Fibroblast of skin of right quadriceps (primary cell): ENCODE measurements at regions not wholly inside any gene's neighbourhood (a gene's known extent, or its start where the extent isn't known, plus 50 kb on each side); places are given as distances from the start of the nearest gene placed in this dataset.

ENCODE experiments used
- DNase-seq: peaks from one replicate; pipeline ENCODE4 v3.0.0-alpha.2; 2013

DNA sequence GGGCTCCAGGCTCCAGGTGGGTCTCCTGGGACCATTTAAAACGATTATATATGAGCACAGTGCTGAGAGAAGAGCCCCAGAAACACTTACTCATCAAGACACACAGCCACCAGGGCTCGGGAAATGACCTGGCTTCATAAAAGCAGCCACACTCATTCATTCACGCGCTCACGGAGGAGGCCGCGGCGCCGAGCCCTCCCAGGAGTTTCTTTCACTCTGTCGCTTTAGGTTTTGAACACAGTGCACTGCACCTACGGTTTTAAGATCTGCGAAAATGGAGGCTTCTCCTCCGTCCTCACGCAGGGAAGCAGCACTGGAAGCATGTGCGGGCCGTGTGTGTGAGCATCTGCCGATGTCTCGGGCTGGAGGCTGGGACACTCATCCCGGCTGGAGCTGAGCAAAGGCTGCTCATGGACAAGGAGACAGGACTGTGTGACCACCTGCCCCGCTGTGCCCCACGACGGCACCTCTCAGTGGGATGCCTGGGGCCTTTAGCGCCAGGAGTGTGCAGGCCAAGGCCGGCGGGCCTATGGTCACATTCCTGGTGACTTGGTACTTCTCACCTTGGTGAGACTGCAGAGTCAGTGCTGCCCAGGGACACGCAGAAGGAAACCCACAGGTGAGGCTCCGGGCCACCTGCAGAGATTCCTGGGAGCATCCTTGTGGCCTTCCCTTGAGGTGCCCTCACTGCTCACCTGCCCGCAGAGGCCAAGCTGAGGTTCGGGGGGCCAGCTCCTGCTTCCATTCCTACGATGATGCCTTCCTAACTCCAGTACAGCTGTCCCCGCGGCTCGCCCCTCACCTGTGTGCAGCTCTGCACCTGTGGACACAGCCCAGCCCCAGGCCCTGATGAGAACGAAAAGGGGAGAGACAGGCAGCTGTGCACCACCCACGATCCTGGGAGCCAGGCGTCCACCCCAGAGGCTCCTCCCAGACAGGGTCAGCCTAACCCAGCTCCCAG is 872.0 kb downstream of the BRD1 start:
- DNase-seq, result no peak

DNA sequence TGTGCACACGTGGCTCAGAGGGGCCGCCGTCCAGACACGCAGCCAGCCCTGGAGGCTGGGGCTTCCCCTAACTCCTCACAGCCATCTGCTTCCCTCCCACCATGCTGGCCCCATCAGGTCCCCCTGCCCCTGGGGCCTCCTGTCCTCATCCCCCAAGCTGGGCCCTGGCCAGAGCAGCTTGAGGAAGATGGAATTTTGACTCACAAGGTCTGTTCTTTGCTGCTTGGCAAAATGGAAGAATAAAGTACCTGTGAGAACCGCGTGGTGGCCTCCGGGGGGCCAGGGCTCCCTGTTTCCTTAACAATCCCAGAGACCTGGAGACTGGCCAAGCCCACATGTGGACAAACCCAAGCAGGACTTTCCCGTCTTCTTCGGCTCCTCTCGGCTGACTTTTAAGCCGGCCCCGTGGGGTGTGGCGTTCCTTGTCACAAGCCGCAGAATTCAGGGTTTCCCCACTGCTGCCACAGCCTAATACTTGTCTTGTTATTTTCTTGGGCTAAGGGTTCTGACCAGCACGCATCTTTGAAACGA is 872.8 kb downstream of the BRD1 start:
- no peak for DNase-seq

DNA sequence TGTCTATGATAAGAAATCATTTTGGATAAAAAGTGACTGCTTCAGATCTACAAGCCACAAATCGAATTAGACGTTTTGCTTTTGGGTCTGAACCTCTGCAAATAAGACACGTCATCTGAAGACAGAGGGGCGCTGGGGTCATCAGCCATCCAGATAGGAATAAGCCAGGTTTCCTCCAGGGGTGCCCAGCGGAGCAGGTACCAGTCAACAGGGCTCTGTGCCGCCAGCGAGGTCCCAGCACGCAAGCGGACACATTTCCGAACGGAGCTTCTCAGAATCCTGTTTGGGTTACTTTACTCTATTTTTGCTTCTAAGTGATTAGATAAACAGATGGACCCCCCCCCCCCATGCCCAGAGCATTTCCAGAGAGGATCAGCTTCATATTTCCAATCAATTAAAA is 873.8 kb downstream of the BRD1 start:
- DNase-seq, result no peak

- DNase-seq, result no peak
These were observed 874.5 kb downstream of the BRD1 start for GRCh38 chr22:48953103-48953720.

DNA sequence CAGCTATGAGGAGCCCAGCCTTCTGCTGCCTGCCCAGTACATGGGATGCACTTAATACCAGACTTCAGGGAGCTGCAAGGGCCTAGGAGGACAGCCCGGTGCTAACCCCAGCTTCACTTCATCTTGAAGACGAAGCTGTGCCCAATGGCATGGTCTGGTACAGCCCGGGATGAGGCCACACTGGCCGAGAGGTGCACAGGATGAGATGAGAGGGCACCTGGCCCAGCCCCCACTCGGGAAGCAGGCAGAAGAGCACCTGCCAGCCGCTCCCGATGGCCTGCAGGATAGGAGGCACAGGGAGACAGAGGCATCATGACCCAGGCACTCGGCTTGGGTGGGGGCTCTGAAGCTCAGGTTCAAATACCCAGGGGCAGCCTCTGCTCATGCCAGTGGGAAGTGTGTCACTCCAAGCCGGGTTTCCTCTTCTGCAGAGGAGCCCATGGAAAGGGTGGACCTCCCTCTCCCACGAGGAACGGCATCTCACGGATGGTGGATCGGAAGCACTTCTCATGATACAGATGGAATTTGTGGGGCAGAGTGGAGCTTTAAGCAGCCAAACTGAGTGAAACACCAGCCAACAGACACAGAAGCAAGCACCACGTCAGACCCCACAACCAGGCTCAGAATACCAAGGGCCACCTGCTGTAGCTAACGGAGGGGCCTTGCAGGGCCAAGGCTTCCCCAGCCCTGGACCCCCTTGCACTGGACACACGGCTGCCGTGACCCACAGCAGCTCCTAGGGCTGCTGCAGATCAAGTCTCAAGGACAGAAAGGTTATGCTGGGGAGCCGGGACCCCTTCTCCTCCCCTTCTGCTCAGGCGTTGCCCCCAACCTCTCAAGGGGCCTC is 875.2 kb downstream of the BRD1 start:
- no peak for DNase-seq

DNA sequence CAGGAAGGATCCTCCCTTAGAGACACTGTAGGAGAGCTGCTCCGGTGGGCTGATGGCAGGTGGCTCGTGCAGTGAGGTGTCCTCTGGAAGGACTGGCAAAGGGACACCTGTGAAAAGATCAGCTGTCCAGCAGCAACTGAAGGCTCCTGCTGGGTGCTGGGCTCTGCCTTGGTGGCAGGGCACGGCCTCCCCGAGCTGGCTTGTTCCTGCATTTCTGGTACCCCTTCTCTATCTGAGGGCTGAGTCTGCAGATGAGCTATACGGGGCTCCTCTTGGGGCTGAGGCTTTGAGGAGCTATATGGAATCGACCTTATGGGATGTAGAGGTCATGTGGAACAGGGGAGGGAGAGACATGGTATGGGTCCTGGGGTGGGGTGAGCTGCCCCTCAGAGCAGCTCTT is 875.8 kb downstream of the BRD1 start:
- no peak for DNase-seq

- no peak for DNase-seq
These were observed 877.3 kb downstream of the BRD1 start for GRCh38 chr22:48950151-48950915.

DNA sequence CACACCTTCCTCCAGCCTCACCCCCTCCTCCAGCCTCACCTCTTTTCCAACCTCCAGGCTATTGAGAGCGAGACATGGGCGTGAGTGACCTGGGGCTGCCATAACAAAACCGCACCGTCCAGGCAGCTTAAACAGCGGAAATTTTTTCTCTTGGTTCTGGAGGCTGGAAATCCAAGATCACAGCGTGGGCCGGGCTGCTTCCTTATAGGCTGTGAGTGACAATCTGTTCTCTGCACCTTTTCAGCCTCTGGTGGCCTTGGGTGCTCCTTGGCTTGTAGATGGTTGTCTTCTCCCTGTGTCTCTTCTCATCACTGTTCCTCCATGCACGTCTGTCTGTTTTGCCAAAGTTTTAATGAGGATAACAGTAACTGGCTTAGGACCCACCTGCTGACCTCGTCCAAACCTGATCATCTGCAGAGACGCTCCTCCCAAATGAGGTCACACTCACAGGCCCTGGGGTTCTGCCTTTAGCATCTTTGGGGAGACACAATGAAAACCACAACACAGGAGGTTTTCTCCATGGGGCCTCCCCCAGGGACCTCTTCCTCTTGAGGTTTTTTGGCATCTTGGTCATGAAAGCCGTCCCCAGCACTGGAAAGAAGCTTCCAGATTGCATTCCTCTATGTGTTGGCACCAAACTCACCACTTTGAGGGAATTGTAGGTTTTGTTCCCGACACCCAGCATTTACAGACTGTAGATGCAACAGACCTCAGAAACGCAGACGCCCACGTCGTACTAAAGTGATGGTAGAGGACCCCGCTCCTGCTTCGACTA is 878.1 kb downstream of the BRD1 start:
- DNase-seq, result no peak

- DNase-seq, result no peak
These were observed 879.0 kb downstream of the BRD1 start for GRCh38 chr22:48948575-48949170.

DNA sequence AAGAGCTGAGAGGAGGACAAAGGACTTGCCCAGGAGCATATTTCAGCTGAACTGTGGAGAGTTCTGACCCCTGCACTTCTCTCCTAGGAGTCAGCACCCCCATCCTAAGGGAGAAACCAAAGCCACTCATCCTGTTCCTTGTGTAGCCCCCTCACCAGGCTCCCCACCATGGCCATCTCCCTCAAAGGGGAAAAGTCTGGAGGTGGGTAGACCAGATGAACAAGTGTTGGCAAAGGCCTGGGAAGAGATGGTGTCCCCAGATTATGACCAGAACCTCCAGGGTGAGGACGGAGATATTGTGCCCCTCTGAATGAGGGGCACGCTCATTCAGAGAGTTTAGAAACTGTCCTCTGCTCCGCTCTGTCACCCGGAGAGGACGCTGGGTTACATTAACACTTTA is 880.0 kb downstream of the BRD1 start:
- no peak for DNase-seq

DNA sequence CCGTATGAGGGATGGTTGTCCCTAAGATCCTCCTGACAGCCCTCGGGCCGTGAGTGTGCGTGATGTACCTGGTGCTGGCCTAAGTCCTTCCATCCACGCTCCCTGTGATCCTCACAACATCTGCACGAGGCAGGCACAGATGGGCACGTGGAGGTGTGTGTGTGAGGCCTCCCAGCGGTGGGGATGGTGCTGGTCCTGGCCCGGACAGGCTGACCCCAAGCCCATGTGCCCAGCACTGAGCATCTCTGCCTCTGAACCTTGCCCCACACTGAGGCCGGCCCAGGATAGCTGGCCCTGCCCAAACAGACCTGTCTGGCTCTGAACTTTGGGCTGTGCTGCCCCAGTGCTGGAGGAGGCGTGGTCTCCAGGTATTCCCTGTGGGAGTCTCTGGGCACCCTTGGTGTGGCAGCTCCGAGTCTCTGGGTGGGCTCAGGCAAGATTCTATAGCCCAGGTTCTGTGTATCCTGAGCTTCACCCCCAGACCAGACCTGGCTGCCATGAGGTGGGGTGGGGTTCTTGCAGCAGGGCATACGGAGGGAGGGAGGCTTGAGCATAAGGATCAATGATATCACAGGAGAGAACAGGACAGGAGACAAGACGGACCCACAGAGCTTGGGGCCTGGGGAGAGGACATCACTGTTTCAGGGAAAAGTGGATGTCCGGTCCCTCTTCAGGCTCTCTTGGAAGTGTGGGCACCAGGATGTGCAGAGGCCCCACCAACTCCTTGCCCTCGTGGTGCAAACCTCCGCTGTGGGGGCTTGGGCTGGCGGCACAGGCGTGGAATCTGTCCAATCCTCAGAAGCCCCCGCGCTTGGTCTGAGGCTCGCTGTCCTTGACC is 881.8 kb downstream of the BRD1 start:
- no peak for DNase-seq

DNA sequence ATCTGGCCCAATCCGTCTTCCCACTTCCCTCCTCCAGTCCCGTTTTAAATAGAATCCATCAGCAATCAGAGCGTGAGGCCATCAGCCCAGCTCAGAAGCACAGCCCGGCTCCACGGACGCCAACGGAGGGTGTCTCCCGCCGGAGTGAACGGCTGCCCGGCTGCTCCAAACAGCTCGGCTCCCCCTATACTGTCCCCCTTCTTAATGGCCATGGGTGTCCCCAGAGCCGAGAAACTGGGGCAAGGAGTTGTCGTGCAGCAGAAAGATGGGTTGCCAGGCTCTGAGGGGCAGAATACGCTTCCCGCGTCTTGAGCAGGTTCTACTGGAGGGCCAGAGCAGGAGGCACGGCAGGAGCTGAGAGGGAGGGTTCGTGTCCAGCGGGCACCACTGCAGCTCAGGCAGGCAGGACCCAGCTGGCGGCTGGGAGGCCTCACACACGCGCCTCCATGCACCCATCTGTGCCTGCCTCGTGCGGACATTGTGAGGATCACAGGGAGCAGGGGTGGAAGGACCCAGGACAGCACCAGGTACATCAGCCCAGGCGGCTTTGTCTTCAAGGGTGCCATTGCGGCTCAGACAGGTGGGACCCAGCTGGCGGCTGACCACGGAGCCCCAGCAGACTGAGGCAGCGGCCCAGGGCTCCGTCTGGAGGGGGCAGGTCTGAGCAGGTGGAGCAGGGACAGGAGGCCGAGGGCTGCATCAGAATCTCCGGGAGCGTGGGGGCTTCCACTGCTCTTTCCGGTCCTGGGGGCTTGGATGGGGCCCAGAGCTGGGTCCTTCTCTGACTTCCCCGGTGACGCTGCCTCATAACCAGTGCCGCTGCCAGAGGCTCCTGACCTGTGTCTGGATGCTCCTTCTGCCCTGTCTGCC is 882.7 kb downstream of the BRD1 start:
- no peak for DNase-seq

DNA sequence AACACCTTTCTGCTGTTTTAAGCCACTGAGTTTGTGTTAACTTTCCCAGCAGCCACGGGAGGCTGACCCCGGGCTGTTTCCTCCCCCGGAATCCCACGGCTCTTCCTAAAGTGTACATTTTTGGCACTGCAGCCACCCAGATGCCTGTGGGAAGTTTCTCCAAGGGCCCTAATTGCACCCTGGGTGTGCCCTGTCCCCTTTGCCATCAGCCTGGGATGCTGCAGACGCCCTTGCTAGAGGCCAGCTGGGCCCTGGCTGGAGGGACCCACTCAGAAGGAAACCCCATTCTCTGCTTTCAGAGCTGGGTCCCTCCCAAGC is 883.3 kb downstream of the BRD1 start:
- no peak for DNase-seq

GRCh38 chr22:48943567-48944432 is 883.9 kb downstream of the BRD1 start:
- no peak for DNase-seq

DNA sequence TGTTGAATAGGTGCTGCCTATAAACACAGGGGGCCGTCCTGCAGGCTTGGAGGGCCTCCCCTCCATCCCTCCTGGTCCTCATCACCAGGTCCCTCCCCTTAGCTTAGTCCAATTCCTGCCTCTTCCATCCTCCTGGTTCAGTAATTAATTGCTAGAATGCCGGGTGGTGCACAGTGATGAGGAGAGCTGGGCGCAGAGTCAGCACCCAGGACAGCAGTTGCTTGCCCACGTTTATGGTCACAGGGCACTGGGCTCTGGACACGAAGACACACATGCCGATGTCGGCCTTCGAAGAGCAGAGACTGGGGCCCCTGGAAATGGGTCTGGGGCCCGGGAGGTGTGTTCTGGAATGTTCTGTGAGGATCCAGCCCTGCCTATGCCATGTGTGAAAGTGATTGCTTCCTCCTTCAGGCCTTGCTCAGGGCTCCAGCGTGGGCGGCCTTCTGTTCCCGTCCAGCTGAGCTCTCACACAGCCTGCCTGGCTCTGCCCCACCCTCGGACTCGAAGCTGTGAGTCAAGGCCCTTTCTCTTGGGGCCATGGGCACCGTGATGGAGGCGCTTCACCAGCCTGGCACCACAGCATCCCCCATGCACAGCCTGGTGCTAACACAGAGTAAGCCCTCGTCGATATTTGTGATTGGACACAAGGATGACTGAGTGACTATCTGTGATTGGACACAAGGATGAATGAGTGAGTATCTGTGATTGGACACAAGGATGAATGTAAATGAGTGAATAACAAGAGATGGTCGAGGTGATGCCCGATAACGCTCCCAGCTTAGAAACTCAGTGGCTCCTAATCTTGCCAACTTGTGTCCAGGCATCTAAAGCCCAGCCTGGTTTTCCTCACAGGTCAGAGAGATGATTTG is 884.7 kb downstream of the BRD1 start:
- no peak for DNase-seq

- DNase-seq, result no peak
These were observed 885.6 kb downstream of the BRD1 start for GRCh38 chr22:48941903-48942575.
